ENCODE measurements at regions not wholly inside any gene's neighbourhood (a gene's known extent, or its start where the extent isn't known, plus 50 kb on each side); places are given as distances from the start of the nearest gene placed in this dataset.
"Not testable (repeated sequence)": the region's sequence is repeated elsewhere in the genome, so short reads cannot be mapped to it uniquely, and the experiment has no call there.

- no peak for DNase-seq
These were observed 106.9 kb upstream of the ATL2 start for GRCh38 chr2:38483776-38484501.

GRCh38 chr2:38482710-38483109 lies 105.6 kb upstream of the ATL2 start:
- not testable (repeated sequence) for DNase-seq

GRCh38 chr2:38480617-38481016 lies 103.5 kb upstream of the ATL2 start:
- DNase-seq: no peak

GRCh38 chr2:38477006-38477405 lies 99.9 kb upstream of the ATL2 start:
- no peak for DNase-seq

GRCh38 chr2:38475567-38475881 lies 98.5 kb upstream of the ATL2 start:
- no peak for DNase-seq

- DNase-seq: no peak
These were observed 97.9 kb upstream of the ATL2 start for GRCh38 chr2:38474715-38475566.

- no peak for DNase-seq
These were observed 97.0 kb upstream of the ATL2 start for GRCh38 chr2:38474021-38474456.

GRCh38 chr2:38473333-38474005 lies 96.4 kb upstream of the ATL2 start:
- DNase-seq: no peak

- no peak for DNase-seq
These were observed 93.0 kb upstream of the ATL2 start for GRCh38 chr2:38470115-38470514.

GRCh38 chr2:38467768-38468455 lies 90.8 kb upstream of the ATL2 start:
- no peak for DNase-seq

- peak; percentile 10 for DNase-seq
These were observed 90.0 kb upstream of the ATL2 start for GRCh38 chr2:38466876-38467767.

GRCh38 chr2:38466409-38466808 lies 89.3 kb upstream of the ATL2 start:
- no peak for DNase-seq

- DNase-seq: no peak
These were observed 88.7 kb upstream of the ATL2 start for GRCh38 chr2:38465789-38466127.

- no peak for DNase-seq
These were observed 88.1 kb upstream of the ATL2 start for GRCh38 chr2:38464971-38465788.

GRCh38 chr2:38463752-38464151 lies 86.7 kb upstream of the ATL2 start:
- DNase-seq: no peak

GRCh38 chr2:38462121-38462661 lies 85.1 kb upstream of the ATL2 start:
- DNase-seq: no peak

- no peak for DNase-seq
These were observed 84.4 kb upstream of the ATL2 start for GRCh38 chr2:38461470-38461869.

- no peak for DNase-seq
These were observed 83.2 kb upstream of the ATL2 start for GRCh38 chr2:38460313-38460712.

GRCh38 chr2:38454081-38454480 lies 77.0 kb upstream of the ATL2 start:
- no peak for DNase-seq

GRCh38 chr2:38451778-38452177 lies 74.7 kb upstream of the ATL2 start:
- DNase-seq: not testable (repeated sequence)

- DNase-seq: no peak
These were observed 73.4 kb upstream of the ATL2 start for GRCh38 chr2:38450509-38450908.
